SJSA1 (cell line): ENCODE measurements at regions not wholly inside any gene's neighbourhood (a gene's known extent, or its start where the extent isn't known, plus 50 kb on each side); places are given as distances from the start of the nearest gene placed in this dataset.
"Not testable (repeated sequence)": the region's sequence is repeated elsewhere in the genome, so short reads cannot be mapped to it uniquely, and the experiment has no call there.

Experiments
- DNase-seq, 2 experiments: peaks; one replicate each; pipeline ENCODE4 v3.0.0-alpha.2; 2015 to 2020; ENCODE audit warnings: low spot score in 2 of 2, low read depth in 1 of 2
- H3K27ac ChIP-seq: fragments of 250-450 bp; sonication (Bioruptor Pico); 2 replicates; pipeline ENCODE4 v1.5.1; 2020; ENCODE audit warnings: mild to moderate bottlenecking, moderate library complexity
- H3K27me3 ChIP-seq: fragments of 250-450 bp; sonication (Bioruptor Pico); replicated peaks from 2 replicates; pipeline ENCODE4 v1.5.1; 2020; ENCODE audit warnings: mild to moderate bottlenecking, moderate library complexity
- H3K36me3 ChIP-seq: fragments of 250-450 bp; sonication (Bioruptor Pico); 2 replicates; pipeline ENCODE4 v1.5.1; 2020; ENCODE audit warnings: mild to moderate bottlenecking
- H3K4me1 ChIP-seq: fragments of 250-450 bp; sonication (Bioruptor Pico); replicated peaks from 2 replicates; pipeline ENCODE4 v1.6.1; 2021; ENCODE audit warnings: mild to moderate bottlenecking
- H3K4me3 ChIP-seq: fragments of 250-450 bp; sonication (Bioruptor Pico); 2 replicates; pipeline ENCODE4 v1.5.1; 2020; ENCODE audit warnings: mild to moderate bottlenecking
- H3K9me3 ChIP-seq: fragments of 250-450 bp; sonication (Bioruptor Pico); replicated peaks from 2 replicates; pipeline ENCODE4 v1.5.1; 2020; ENCODE audit warnings: mild to moderate bottlenecking

DNA sequence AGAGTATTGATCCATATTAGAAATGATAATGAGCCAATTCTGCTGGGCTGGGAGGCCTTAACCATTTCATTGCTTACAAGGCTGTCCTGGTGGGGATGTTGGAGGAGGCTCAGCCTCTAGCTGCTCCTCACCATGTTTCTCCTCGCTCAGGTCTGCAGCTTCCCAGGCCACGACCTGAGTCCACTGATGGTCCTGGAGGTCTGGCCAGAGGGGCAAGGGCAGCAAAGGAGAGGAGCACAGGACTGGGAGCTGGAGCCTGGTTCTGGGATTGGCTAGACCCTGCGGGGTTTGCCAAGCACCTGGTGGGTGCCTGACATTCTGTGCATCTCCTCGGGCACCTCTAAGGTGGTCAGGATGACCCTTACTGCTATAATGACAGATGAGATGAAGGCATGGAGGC lies 92.6 kb downstream of the KIF26A start:
- no peak overlapping the region for H3K4me3 ChIP-seq
- H3K27ac ChIP-seq, result no peak overlapping the region
- H3K4me1 ChIP-seq, result no peaks in the 10 kb centered on the region
- no peaks in the 10 kb centered on the region for H3K36me3 ChIP-seq
- DNase-seq, result no peak
- H3K27me3 ChIP-seq, result no peaks in the 10 kb centered on the region
- no peaks in the 10 kb centered on the region; the same call in 1 of the 2 replicates for H3K9me3 ChIP-seq

GRCh38 chr14:104232070-104232484 lies 93.7 kb downstream of the KIF26A start:
- no peak for DNase-seq
- H3K9me3 ChIP-seq, result no peaks in the 10 kb centered on the region; the same call in 1 of the 2 replicates
- no peak overlapping the region for H3K4me3 ChIP-seq
- no peak overlapping the region for H3K27ac ChIP-seq
- no peaks in the 10 kb centered on the region for H3K27me3 ChIP-seq
- no peaks in the 10 kb centered on the region for H3K36me3 ChIP-seq
- H3K4me1 ChIP-seq, result no peaks in the 10 kb centered on the region

- DNase-seq, H3K27ac ChIP-seq, H3K36me3 ChIP-seq, H3K4me1 ChIP-seq, H3K9me3 ChIP-seq, H3K4me3 ChIP-seq, H3K27me3 ChIP-seq: not testable (repeated sequence)
Observed at GRCh38 chr14:104234007-104234786, 95.8 kb downstream of the KIF26A start.

DNA sequence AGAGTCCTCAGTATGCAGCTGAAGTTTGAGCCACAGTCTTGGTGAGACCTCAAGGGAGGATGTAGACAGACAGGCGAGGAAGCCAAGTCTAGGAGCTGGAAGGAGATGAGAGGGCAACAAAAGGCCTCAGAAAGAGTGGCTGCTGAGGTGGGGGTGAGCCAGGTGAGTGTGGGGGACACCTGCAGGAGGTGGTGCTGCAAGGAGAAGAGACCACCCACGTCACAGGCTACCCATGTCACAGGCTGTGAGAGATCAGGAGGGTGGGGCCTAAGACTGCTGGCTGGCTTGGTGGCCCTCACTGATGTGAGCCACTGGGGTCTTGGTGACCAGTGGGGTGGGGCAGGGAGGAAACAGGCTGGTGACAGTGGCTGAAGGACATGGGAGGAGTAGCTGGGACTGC lies 97.3 kb downstream of the KIF26A start:
- no peaks in the 10 kb centered on the region for H3K36me3 ChIP-seq
- H3K27ac ChIP-seq, result no peak overlapping the region
- no peaks in the 10 kb centered on the region for H3K27me3 ChIP-seq
- DNase-seq, result peak in 1 of 2 experiments; percentile 11
- no peaks in the 10 kb centered on the region for H3K4me1 ChIP-seq
- peaks cover 6% of the 10 kb centered on the region; the same call in 1 of the 2 replicates for H3K9me3 ChIP-seq
- H3K4me3 ChIP-seq, result no peak overlapping the region

GRCh38 chr14:104237651-104238423 lies 99.5 kb downstream of the KIF26A start:
- DNase-seq, result peak in 1 of 2 experiments; percentile 34
- no peaks in the 10 kb centered on the region for H3K36me3 ChIP-seq
- peaks cover 6% of the 10 kb centered on the region; the same call in 1 of the 2 replicates for H3K9me3 ChIP-seq
- H3K4me1 ChIP-seq, result no peaks in the 10 kb centered on the region
- no peaks in the 10 kb centered on the region for H3K27me3 ChIP-seq
- H3K27ac ChIP-seq, result no peak overlapping the region
- no peak overlapping the region for H3K4me3 ChIP-seq

- Histone ChIP-seq H3K4me1 (no peaks in the 10 kb centered on the region), H3K27me3 (no peaks in the 10 kb centered on the region), H3K4me3 (no peak overlapping the region), H3K9me3 (peaks cover 6% of the 10 kb centered on the region; the same call in 1 of the 2 replicates), H3K36me3 (no peaks in the 10 kb centered on the region), H3K27ac (no peak overlapping the region)
- DNase-seq, result peak in 1 of 2 experiments; percentile 32
Observed at GRCh38 chr14:104238424-104239184, 100.2 kb downstream of the KIF26A start.

- H3K36me3 ChIP-seq, result no peaks in the 10 kb centered on the region
- no peaks in the 10 kb centered on the region for H3K27me3 ChIP-seq
- H3K4me3 ChIP-seq, result no peak overlapping the region
- H3K27ac ChIP-seq, result no peak overlapping the region
- H3K4me1 ChIP-seq, result no peaks in the 10 kb centered on the region
- peak in 1 of 2 experiments; percentile 30 for DNase-seq
- H3K9me3 ChIP-seq, result peaks cover 6% of the 10 kb centered on the region; the same call in 1 of the 2 replicates
Observed at GRCh38 chr14:104239185-104239775, 100.9 kb downstream of the KIF26A start.

DNA sequence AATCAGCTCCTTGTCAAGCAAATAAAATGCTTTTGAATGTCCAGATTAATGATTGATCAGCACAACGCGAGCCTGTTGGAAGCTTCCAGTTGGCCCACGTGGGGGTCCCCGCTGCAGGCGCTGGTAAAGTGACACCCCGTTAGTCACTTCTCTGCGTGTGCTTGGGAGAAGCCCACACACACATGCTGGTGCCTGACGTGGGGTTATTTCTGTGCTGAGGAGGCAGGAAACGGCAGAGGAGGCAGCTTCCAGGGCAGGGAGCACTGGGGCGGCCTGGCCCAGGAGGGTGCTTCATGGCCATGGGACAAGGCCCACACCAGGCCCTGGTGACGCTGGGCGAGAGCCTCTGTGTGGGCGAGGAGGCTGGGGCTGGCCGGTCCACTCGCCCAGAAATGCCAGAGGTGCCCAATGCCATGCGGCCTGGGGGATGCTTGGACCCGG lies 101.5 kb downstream of the KIF26A start:
- H3K9me3 ChIP-seq, result peaks cover 6% of the 10 kb centered on the region; the same call in 1 of the 2 replicates
- H3K27me3 ChIP-seq, result no peaks in the 10 kb centered on the region
- peak in 1 of 2 experiments; percentile 33 for DNase-seq
- H3K4me1 ChIP-seq, result no peaks in the 10 kb centered on the region
- no peak overlapping the region for H3K4me3 ChIP-seq
- H3K36me3 ChIP-seq, result no peaks in the 10 kb centered on the region
- no peak overlapping the region for H3K27ac ChIP-seq

GRCh38 chr14:104240434-104241157 lies 102.2 kb downstream of the KIF26A start:
- peak in 1 of 2 experiments; percentile 21 for DNase-seq
- no peaks in the 10 kb centered on the region for H3K4me1 ChIP-seq
- no peaks in the 10 kb centered on the region for H3K27me3 ChIP-seq
- no peaks in the 10 kb centered on the region for H3K36me3 ChIP-seq
- H3K9me3 ChIP-seq, result peaks cover 6% of the 10 kb centered on the region; the same call in 1 of the 2 replicates
- no peak overlapping the region for H3K4me3 ChIP-seq
- H3K27ac ChIP-seq, result no peak overlapping the region

DNA sequence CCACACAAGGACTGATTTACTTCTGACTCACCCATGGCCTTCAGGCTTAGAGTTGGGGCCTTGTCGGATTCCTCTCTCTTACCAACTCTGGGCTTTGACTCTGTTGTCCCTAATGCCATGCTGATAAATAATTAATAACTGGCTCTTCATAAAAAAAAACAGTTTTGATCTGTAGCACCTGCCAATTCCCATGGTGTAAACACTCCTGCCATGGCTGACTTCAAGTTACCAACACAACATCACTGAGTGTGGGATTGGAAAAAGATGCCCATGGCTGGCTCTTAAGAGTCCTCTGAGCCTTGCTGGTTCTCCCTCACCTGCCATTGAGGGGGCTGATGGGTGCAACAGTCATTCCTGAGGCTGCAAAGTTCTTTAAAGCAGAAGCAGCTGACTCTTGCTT lies 104.8 kb downstream of the KIF26A start:
- Histone ChIP-seq H3K4me3 (no peak overlapping the region), H3K36me3 (no peaks in the 10 kb centered on the region), H3K27ac (no peak overlapping the region), H3K9me3 (peaks cover 4% of the 10 kb centered on the region; the same call in 1 of the 2 replicates), H3K27me3 (no peaks in the 10 kb centered on the region), H3K4me1 (no peaks in the 10 kb centered on the region)
- DNase-seq, result peak in 1 of 2 experiments; percentile 2

- Histone ChIP-seq H3K27ac (no peak overlapping the region), H3K27me3 (no peaks in the 10 kb centered on the region), H3K4me3 (no peak overlapping the region), H3K9me3 (peaks cover 4% of the 10 kb centered on the region; the same call in 1 of the 2 replicates), H3K4me1 (no peaks in the 10 kb centered on the region), H3K36me3 (no peaks in the 10 kb centered on the region)
- DNase-seq, result peak in 1 of 2 experiments; percentile 30
Observed at GRCh38 chr14:104244221-104245011, 106.0 kb downstream of the KIF26A start.

DNA sequence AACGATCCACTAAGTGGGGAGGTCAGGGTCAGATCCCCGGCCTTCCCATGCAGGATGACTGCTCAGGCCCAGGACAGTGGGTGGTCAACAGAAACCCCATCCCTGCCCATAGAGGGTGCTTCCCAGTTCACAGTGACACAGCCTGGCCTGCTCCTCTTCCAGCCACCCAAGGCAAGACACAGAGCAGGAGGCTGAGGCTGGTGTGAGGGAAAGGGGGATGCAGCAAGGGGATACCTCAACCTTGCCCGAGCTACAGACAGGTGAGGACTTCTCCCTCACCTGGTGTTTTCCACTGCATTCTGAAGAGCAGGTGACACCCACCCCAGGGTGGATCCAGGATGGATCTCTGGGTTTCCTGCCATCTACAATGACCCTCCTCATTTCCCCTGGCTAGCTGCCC lies 106.7 kb downstream of the KIF26A start:
- no peak overlapping the region for H3K4me3 ChIP-seq
- peaks cover 4% of the 10 kb centered on the region; the same call in 1 of the 2 replicates for H3K9me3 ChIP-seq
- no peaks in the 10 kb centered on the region for H3K27me3 ChIP-seq
- no peaks in the 10 kb centered on the region for H3K36me3 ChIP-seq
- peak in 1 of 2 experiments; percentile 27 for DNase-seq
- no peaks in the 10 kb centered on the region for H3K4me1 ChIP-seq
- no peak overlapping the region for H3K27ac ChIP-seq
